IPS-15b (cell line): ENCODE measurements at regions not wholly inside any gene's neighbourhood (a gene's known extent, or its start where the extent isn't known, plus 50 kb on each side); places are given as distances from the start of the nearest gene placed in this dataset.

Experiments
- H3K27me3 ChIP-seq: one replicate; pipeline ENCODE4 v1.6.1; 2013; ENCODE audit warnings: low read length; ENCODE audit not compliant: control insufficient read depth, insufficient read depth
- H3K36me3 ChIP-seq: one replicate; pipeline ENCODE4 v1.6.1; 2013; ENCODE audit warnings: low read length; ENCODE audit not compliant: control insufficient read depth, insufficient read depth
- H3K4me1 ChIP-seq: one replicate; pipeline ENCODE4 v1.6.1; 2013; ENCODE audit warnings: mild to moderate bottlenecking, low read length; ENCODE audit not compliant: control insufficient read depth, insufficient read depth
- H3K4me3 ChIP-seq: one replicate; pipeline ENCODE4 v1.5.1; 2013; ENCODE audit warnings: low read depth, low read length
- H3K9ac ChIP-seq: one replicate; pipeline ENCODE4 v1.6.1; 2013; ENCODE audit warnings: low read depth, mild to moderate bottlenecking, low read length
- H3K9me3 ChIP-seq: one replicate; pipeline ENCODE4 v1.6.1; 2013; ENCODE audit warnings: mild to moderate bottlenecking, low read length; ENCODE audit not compliant: control insufficient read depth, insufficient read depth

GRCh38 chr3:164550857-164551256 is 527.4 kb downstream of the SI start:
- Histone ChIP-seq H3K9me3 (no peaks in the 10 kb centered on the region), H3K9ac (no peak overlapping the region), H3K4me1 (no peaks in the 10 kb centered on the region), H3K4me3 (no peak overlapping the region), H3K36me3 (no peaks in the 10 kb centered on the region), H3K27me3 (no peaks in the 10 kb centered on the region)

DNA sequence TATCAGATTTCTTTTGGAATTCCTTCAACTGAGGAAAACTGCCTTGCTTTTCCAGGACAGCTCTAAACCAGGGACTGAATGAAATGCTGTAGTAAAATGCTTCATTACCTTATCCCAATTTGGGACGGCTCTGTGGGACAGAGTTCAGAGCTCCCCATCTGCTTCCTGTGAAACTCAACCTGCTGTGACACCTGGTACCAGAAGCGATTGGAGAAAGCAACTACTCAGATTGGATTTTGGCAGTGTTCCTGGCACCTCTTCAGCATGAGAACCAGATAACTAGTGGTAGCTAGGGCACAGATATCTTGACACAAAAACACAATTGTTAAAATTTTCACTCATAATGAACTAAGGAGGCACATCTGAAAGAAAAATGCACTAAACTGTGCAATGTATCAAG is 539.1 kb downstream of the SI start:
- no peak overlapping the region for H3K4me3 ChIP-seq
- no peaks in the 10 kb centered on the region for H3K27me3 ChIP-seq
- H3K4me1 ChIP-seq = no peaks in the 10 kb centered on the region
- no peak overlapping the region for H3K9ac ChIP-seq
- H3K36me3 ChIP-seq = no peaks in the 10 kb centered on the region
- no peaks in the 10 kb centered on the region for H3K9me3 ChIP-seq

- no peaks in the 10 kb centered on the region for H3K27me3 ChIP-seq
- H3K9me3 ChIP-seq = no peaks in the 10 kb centered on the region
- H3K4me1 ChIP-seq = no peaks in the 10 kb centered on the region
- no peaks in the 10 kb centered on the region for H3K36me3 ChIP-seq
- no peak overlapping the region for H3K4me3 ChIP-seq
- no peak overlapping the region for H3K9ac ChIP-seq
Observed at GRCh38 chr3:164537485-164537884, 540.8 kb downstream of the SI start.

DNA sequence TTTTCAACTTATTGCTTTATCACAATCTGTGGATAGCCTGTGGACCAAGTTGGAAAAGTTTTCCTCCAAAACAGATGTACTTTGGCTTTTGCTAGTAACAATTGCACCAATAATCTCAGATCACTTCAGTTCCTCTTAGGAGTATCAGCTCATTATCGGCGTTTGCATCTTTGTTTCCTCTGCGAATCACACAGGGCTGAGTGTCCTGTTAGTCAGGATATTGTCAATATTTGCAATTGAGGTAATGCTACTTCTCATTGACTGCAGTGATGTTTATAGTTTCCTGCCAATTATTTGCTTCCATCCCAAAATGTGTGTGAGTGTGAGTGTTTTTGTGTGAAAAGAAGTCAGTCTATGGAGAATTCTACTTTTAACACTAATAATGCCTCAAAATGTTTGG is 545.0 kb downstream of the SI start:
- H3K27me3 ChIP-seq = no peaks in the 10 kb centered on the region
- H3K36me3 ChIP-seq = no peaks in the 10 kb centered on the region
- no peaks in the 10 kb centered on the region for H3K4me1 ChIP-seq
- H3K4me3 ChIP-seq = no peak overlapping the region
- H3K9ac ChIP-seq = no peak overlapping the region
- no peaks in the 10 kb centered on the region for H3K9me3 ChIP-seq

DNA sequence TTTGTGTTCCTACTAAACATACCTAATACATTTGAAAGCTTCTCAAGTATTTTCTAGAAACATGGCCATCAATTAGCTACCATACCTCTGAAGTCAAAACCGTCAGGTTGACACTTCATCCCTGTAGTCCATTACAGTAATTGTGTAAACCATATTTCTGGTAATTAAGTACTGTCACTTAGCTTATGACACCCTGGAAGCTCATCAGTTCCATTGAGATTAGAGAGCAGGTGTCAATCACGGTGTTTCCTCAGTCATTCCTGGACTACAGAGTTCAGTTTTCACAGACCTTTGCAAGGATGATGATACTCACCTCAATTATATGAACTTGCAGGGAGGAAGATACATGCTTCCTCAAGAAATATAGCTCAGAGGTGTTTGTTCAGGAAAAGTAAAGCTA is 552.0 kb downstream of the SI start:
- H3K27me3 ChIP-seq = no peaks in the 10 kb centered on the region
- H3K4me3 ChIP-seq = no peak overlapping the region

GRCh38 chr3:164524201-164524600 is 554.1 kb downstream of the SI start:
- H3K4me1 ChIP-seq = no peaks in the 10 kb centered on the region
- H3K36me3 ChIP-seq = no peaks in the 10 kb centered on the region
- H3K9me3 ChIP-seq = no peaks in the 10 kb centered on the region
- no peaks in the 10 kb centered on the region for H3K27me3 ChIP-seq
- no peak overlapping the region for H3K4me3 ChIP-seq
- no peak overlapping the region for H3K9ac ChIP-seq

More for the DNA sequence above, 552.0 kb downstream of the SI start:
- H3K4me1 ChIP-seq = no peaks in the 10 kb centered on the region
- H3K9me3 ChIP-seq = no peaks in the 10 kb centered on the region
- H3K9ac ChIP-seq = no peak overlapping the region
- no peaks in the 10 kb centered on the region for H3K36me3 ChIP-seq

GRCh38 chr3:164522073-164522763 is 556.1 kb downstream of the SI start:
- Histone ChIP-seq H3K4me3 (no peak overlapping the region), H3K4me1 (no peaks in the 10 kb centered on the region), H3K27me3 (no peaks in the 10 kb centered on the region), H3K9ac (no peak overlapping the region), H3K9me3 (no peaks in the 10 kb centered on the region), H3K36me3 (no peaks in the 10 kb centered on the region)

DNA sequence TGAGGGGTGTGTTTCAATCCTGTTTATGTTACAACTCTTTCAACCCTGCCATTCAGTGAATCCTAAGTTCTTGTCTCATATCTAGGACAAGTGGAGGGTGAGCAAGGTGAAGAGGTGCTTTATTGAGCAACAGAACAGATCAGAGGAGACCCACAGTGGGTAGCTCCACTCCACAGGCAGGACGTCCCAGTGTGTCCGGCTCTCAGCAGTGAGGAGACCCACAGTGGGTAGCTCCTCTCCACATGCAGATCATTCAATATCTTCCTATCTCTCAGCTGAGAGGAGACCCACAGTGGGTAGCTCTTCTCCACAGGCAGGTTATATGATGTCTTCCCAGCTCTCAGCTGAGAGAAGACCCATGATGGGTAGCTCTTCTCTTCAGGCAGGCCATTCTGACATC is 556.7 kb downstream of the SI start:
- no peaks in the 10 kb centered on the region for H3K9me3 ChIP-seq
- no peak overlapping the region for H3K9ac ChIP-seq
- no peaks in the 10 kb centered on the region for H3K27me3 ChIP-seq
- H3K36me3 ChIP-seq = no peaks in the 10 kb centered on the region
- H3K4me3 ChIP-seq = no peak overlapping the region
- H3K4me1 ChIP-seq = no peaks in the 10 kb centered on the region

- Histone ChIP-seq H3K4me3 (no peak overlapping the region), H3K9ac (no peak overlapping the region), H3K36me3 (no peaks in the 10 kb centered on the region), H3K27me3 (no peaks in the 10 kb centered on the region), H3K4me1 (no peaks in the 10 kb centered on the region), H3K9me3 (no peaks in the 10 kb centered on the region)
Observed at GRCh38 chr3:164521139-164521538, 557.2 kb downstream of the SI start.

- H3K9me3 ChIP-seq = no peaks in the 10 kb centered on the region
- no peak overlapping the region for H3K9ac ChIP-seq
- no peaks in the 10 kb centered on the region for H3K4me1 ChIP-seq
- H3K4me3 ChIP-seq = no peak overlapping the region
- no peaks in the 10 kb centered on the region for H3K27me3 ChIP-seq
- no peaks in the 10 kb centered on the region for H3K36me3 ChIP-seq
Observed at GRCh38 chr3:164515256-164515655, 563.0 kb downstream of the SI start.

- H3K27me3 ChIP-seq = no peaks in the 10 kb centered on the region
- no peak overlapping the region for H3K4me3 ChIP-seq
- no peaks in the 10 kb centered on the region for H3K9me3 ChIP-seq
- H3K9ac ChIP-seq = no peak overlapping the region
- H3K36me3 ChIP-seq = no peaks in the 10 kb centered on the region
- H3K4me1 ChIP-seq = no peaks in the 10 kb centered on the region
Observed at GRCh38 chr3:164514576-164514975, 563.7 kb downstream of the SI start.

- Histone ChIP-seq H3K27me3 (no peaks in the 10 kb centered on the region), H3K4me1 (no peaks in the 10 kb centered on the region), H3K4me3 (no peak overlapping the region), H3K36me3 (no peaks in the 10 kb centered on the region), H3K9ac (no peak overlapping the region), H3K9me3 (no peaks in the 10 kb centered on the region)
Observed at GRCh38 chr3:164507886-164508285, 570.4 kb downstream of the SI start.
